RWPE1 (cell line): ENCODE measurements at regions not wholly inside any gene's neighbourhood (a gene's known extent, or its start where the extent isn't known, plus 50 kb on each side); places are given as distances from the start of the nearest gene placed in this dataset.

Source experiments
- CTCF ChIA-PET: fragments of 350-600 bp; sonication (Branson Sonifier 250); formaldehyde crosslinking; extraction: SDS; loops from one replicate; lab custom pipeline; 2021; lab: Yijun Ruan, JAX
- POLR2A ChIA-PET: fragments of 400-600 bp; formaldehyde crosslinking; extraction: SDS; loops from one replicate; lab custom pipeline; 2020; ENCODE audit warnings: antibody characterized with exemption; ENCODE audit not compliant: low non-redundant PET; lab: Yijun Ruan, JAX
- DNase-seq: peaks from one replicate; pipeline ENCODE4 v3.0.0; 2012; ENCODE audit warnings: low spot score
- H3K27ac ChIP-seq: fragments of 450-650 bp; 2 replicates; pipeline ENCODE4 v1.5.1; 2017
- TF ChIP-seq, protein P1 (sequence below): fragments of 450-650 bp; conservative IDR thresholded peaks from 2 replicates; pipeline ENCODE4 v1.5.1; 2017; ENCODE audit warnings: low read depth, mild to moderate bottlenecking

- TF ChIP-seq, protein P1, sequence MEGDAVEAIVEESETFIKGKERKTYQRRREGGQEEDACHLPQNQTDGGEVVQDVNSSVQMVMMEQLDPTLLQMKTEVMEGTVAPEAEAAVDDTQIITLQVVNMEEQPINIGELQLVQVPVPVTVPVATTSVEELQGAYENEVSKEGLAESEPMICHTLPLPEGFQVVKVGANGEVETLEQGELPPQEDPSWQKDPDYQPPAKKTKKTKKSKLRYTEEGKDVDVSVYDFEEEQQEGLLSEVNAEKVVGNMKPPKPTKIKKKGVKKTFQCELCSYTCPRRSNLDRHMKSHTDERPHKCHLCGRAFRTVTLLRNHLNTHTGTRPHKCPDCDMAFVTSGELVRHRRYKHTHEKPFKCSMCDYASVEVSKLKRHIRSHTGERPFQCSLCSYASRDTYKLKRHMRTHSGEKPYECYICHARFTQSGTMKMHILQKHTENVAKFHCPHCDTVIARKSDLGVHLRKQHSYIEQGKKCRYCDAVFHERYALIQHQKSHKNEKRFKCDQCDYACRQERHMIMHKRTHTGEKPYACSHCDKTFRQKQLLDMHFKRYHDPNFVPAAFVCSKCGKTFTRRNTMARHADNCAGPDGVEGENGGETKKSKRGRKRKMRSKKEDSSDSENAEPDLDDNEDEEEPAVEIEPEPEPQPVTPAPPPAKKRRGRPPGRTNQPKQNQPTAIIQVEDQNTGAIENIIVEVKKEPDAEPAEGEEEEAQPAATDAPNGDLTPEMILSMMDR, result no peak
- no peak overlapping the region for H3K27ac ChIP-seq
- POLR2A ChIA-PET, result no interaction called here
- DNase-seq, result no peak
- CTCF ChIA-PET, result no interaction called here
Measured at GRCh38 chr5:18216016-18216415, 581.8 kb downstream of the TAF11L14 start.

DNA sequence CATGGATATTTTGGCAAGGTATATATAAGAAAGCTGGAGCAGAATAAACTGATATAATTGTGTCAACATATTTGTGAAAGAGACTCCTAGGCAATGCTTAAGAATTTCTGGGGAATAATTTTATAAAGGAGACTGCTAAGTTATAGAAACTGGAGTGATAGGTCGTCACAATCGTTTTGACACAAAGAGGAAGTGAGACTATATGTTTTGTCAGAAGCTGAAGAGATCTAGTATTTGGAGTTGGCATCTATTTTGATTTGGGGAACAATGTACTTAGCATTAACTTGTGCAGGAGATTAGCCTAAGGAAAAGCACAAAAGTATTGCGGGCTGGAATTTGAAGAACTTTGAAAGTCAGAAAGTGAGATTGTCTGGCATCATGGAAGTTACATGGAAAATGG is 582.5 kb downstream of the TAF11L14 start:
- no peak overlapping the region for H3K27ac ChIP-seq
- POLR2A ChIA-PET, result no interaction called here
- no peak for DNase-seq
- TF ChIP-seq, protein P1, result no peak
- CTCF ChIA-PET, result no interaction called here

DNA sequence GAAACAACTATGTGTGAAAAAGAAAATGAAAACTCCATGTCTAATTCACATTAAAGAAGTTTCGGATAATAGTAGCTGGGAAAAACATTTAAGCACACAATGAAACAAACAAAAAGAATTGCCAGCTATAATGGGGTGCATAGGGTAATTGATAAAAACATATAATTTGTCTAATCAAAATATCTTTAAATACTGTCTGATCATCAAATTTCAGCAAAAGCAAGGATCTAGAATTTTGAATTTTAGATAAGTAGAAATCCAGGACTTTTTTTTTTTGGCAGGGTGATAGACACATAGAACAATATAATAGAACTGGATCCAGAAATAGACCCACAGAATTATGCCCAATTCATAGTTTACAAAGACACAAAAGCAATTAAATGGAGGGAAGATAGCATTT is 585.0 kb downstream of the TAF11L14 start:
- DNase-seq, result no peak
- TF ChIP-seq, protein P1, result no peak
- H3K27ac ChIP-seq, result no peak overlapping the region
- ChIA-PET POLR2A (interaction anchor here (0.5 kb wide), 1 partner anchor 34 kb away, joined by 5 read pairs; no protein-coding TSS in a partner anchor), CTCF (no interaction called here)

GRCh38 chr5:18220631-18221030 is 586.4 kb downstream of the TAF11L14 start:
- TF ChIP-seq, protein P1, result no peak
- ChIA-PET POLR2A (no interaction called here), CTCF (no interaction called here)
- no peak for DNase-seq
- H3K27ac ChIP-seq, result no peak overlapping the region

GRCh38 chr5:18236386-18236785 is 602.1 kb downstream of the TAF11L14 start:
- no peak for DNase-seq
- ChIA-PET POLR2A (no interaction called here), CTCF (no interaction called here)
- no peak overlapping the region for H3K27ac ChIP-seq
- TF ChIP-seq, protein P1, result no peak

DNA sequence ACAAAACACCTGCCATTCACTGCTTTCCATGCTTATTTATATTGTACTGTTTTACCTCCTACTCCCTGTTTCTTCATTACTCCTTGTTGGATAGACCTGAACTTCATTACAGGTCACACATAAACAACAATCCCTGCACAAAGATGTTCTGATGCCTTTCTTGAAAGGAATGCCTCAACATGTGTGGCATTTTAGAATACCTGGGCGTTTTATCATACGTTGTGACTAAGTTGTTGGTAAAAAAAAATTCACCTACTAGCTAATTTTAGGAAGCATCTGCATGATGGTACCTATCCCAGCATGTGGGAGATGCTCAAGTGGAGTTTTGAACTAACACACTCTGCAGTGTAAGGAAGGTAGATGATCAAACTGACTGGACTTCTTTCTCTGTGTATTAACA is 604.1 kb downstream of the TAF11L14 start:
- TF ChIP-seq, protein P1, result no peak
- no peak overlapping the region for H3K27ac ChIP-seq
- no peak for DNase-seq
- POLR2A ChIA-PET, result no interaction called here
- CTCF ChIA-PET, result no interaction called here

DNA sequence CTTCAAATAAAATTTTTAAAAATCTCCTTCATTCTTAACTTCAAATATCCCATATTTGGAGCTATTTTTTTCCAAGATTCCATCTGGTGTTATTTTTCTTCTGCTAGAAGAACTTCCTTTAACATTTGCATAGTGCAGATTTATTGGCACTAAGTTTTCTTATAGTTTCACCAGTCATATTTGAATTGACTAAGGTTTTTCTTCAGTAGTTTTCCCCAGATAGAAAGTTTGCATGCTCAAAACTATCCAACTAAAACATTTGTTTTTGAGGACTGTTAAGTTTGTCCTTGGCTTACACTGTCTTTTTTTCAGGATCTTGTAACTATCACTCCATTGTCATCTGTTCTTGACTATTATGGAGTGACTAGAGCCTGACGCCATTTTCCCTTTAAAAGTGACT is 606.7 kb downstream of the TAF11L14 start:
- CTCF ChIA-PET, result no interaction called here
- POLR2A ChIA-PET, result no interaction called here

More for the DNA sequence above, 606.7 kb downstream of the TAF11L14 start:
- no peak for DNase-seq
- TF ChIP-seq, protein P1, result no peak
- H3K27ac ChIP-seq, result no peak overlapping the region
